Right atrium auricular region (tissue), 2 donors: ENCODE measurements at regions not wholly inside any gene's neighbourhood (a gene's known extent, or its start where the extent isn't known, plus 50 kb on each side); places are given as distances from the start of the nearest gene placed in this dataset.
A peak's percentile ranks its signal among the peaks of the same experiment; 100 is the strongest.

Source experiments
- DNase-seq: peaks from one replicate; pipeline ENCODE4 v3.0.0-alpha.2; 2019; ENCODE audit warnings: low spot score
- H3K27ac ChIP-seq, 2 donors: fragments of 200-600 bp; sonication (generic); 1 replicate in 1 of 2; 2 replicates in 1 of 2; pipeline ENCODE4 v1.5.1; 2016 to 2019
- H3K27me3 ChIP-seq, 2 donors: fragments of 200-600 bp; sonication (generic); one replicate each; pipeline versions ENCODE4 v1.5.1 to v1.6.0; 2017 to 2019
- H3K36me3 ChIP-seq: fragments of 200-600 bp; sonication (generic); one replicate; pipeline ENCODE4 v1.5.1; 2016
- H3K4me1 ChIP-seq, 2 donors: fragments of 200-600 bp; sonication (generic); one replicate each; pipeline versions ENCODE4 v1.5.1 to v1.6.0; 2017 to 2019
- H3K4me3 ChIP-seq, 2 donors: fragments of 200-600 bp; sonication (generic); 1 replicate in 1 of 2; 2 replicates in 1 of 2; pipeline ENCODE4 v1.5.1; 2017 to 2019; ENCODE audit warnings: mild to moderate bottlenecking in 1 of 2, moderate library complexity in 1 of 2
- H3K9me3 ChIP-seq, 2 donors: fragments of 200-600 bp; sonication (generic); one replicate each; pipeline ENCODE4 v1.5.1; 2019
- TF ChIP-seq, protein P1 (sequence below), 2 donors: fragments of 200-600 bp; sonication (generic); IDR thresholded peaks; one replicate each; pipeline ENCODE4 v1.5.1; 2019; ENCODE audit warnings: antibody characterized with exemption in 2 of 2

DNA sequence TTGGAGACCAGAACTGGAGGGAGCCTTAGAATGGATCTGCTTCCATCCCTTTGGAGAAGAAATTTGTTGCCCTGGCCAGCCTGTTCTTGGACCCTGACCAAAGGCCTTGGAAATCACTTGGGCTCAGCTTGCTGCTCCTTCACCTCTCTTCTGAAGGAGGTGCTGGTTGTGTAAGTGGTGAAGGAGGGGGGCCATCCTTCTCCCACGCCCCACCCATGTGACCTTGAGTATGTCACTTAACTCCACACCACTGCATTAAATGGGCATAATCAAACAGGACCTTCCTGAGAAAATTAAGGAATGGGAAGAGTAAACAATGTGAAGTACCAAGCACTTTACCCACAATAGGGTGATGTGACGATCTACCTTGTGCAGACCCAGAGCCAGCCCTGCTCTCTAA, 68.3 kb upstream of the GJB5 start:
- DNase-seq: peak; percentile 48
- Histone ChIP-seq H3K4me3 (no peak overlapping the region), H3K27ac (no peak overlapping the region), H3K4me1 (no peaks in the 10 kb centered on the region), H3K9me3 (peaks cover 0 to 14% of the 10 kb centered on the region in 2 donors), H3K36me3 (no peaks in the 10 kb centered on the region), H3K27me3 (no peaks in the 10 kb centered on the region)
- TF ChIP-seq, protein P1, sequence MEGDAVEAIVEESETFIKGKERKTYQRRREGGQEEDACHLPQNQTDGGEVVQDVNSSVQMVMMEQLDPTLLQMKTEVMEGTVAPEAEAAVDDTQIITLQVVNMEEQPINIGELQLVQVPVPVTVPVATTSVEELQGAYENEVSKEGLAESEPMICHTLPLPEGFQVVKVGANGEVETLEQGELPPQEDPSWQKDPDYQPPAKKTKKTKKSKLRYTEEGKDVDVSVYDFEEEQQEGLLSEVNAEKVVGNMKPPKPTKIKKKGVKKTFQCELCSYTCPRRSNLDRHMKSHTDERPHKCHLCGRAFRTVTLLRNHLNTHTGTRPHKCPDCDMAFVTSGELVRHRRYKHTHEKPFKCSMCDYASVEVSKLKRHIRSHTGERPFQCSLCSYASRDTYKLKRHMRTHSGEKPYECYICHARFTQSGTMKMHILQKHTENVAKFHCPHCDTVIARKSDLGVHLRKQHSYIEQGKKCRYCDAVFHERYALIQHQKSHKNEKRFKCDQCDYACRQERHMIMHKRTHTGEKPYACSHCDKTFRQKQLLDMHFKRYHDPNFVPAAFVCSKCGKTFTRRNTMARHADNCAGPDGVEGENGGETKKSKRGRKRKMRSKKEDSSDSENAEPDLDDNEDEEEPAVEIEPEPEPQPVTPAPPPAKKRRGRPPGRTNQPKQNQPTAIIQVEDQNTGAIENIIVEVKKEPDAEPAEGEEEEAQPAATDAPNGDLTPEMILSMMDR (IDR thresholded peaks at IDR 0.05): no peak

GRCh38 chr1:34688006-34688741, 66.7 kb upstream of the GJB5 start:
- H3K4me3 ChIP-seq: no peak overlapping the region
- peak; percentile 38 for DNase-seq

DNA sequence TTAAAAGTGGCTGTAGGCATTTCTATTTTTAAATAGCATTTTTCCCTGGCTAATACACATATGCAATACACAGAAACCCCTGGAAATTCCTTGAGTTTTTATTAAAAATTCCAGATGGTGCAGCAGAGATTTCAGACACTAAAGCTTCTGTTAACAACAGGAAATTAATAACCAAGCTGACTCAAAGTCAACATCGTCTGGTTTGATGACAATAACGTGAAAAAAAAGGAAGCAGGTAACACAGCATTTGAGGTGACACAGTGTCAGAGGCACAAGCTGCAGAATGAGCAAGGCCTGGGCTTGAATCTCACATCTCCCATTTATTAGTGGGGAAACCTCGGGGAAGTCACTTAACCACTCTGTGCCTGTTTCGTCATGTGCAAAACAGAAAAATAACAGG, 64.6 kb upstream of the GJB5 start:
- Histone ChIP-seq H3K4me1 (no peaks in the 10 kb centered on the region), H3K4me3 (no peak overlapping the region), H3K36me3 (no peaks in the 10 kb centered on the region), H3K9me3 (peaks cover 0 to 19% of the 10 kb centered on the region in 2 donors), H3K27me3 (no peaks in the 10 kb centered on the region), H3K27ac (no peak overlapping the region)
- DNase-seq: peak; percentile 4
- TF ChIP-seq, protein P1 (IDR thresholded peaks at IDR 0.05): no peak

More at GRCh38 chr1:34688006-34688741, 66.7 kb upstream of the GJB5 start:
- no peak overlapping the region for H3K27ac ChIP-seq
- H3K27me3 ChIP-seq: no peaks in the 10 kb centered on the region
- H3K36me3 ChIP-seq: no peaks in the 10 kb centered on the region
- no peaks in the 10 kb centered on the region for H3K4me1 ChIP-seq
- TF ChIP-seq, protein P1 (IDR thresholded peaks at IDR 0.05): no peak
- H3K9me3 ChIP-seq: peaks cover 0 to 14% of the 10 kb centered on the region in 2 donors

- no peaks in the 10 kb centered on the region for H3K27me3 ChIP-seq
- no peaks in the 10 kb centered on the region for H3K36me3 ChIP-seq
- H3K4me3 ChIP-seq: no peak overlapping the region
- peaks cover 0 to 4% of the 10 kb centered on the region in 2 donors for H3K9me3 ChIP-seq
- H3K4me1 ChIP-seq: no peaks in the 10 kb centered on the region
- TF ChIP-seq, protein P1 (IDR thresholded peaks at IDR 0.05): no peak
- H3K27ac ChIP-seq: no peak overlapping the region
- peak; percentile 18 for DNase-seq
Measured at GRCh38 chr1:34693081-34693480, 61.8 kb upstream of the GJB5 start.

DNA sequence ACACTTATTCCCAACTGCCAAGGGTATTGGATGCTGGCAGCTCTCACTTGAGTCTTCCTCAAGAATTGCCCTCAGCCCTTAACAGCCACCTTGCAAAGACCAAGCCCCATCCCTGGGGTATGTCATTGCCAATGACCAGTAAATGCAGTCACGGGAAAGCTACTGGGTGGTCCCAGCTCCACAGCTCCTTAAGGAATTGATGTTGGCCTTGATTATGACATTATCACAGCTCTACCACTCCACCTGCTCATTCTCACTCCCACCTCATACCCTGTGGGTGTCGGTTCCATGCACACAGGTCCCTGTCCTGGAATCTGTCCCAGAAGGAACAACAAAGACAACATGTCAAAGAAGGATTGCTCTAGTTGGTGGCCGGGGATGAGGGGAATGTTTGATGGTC, 60.5 kb upstream of the GJB5 start:
- H3K36me3 ChIP-seq: no peaks in the 10 kb centered on the region
- no peaks in the 10 kb centered on the region for H3K4me1 ChIP-seq
- peak; percentile 1 for DNase-seq
- H3K4me3 ChIP-seq: no peak overlapping the region
- TF ChIP-seq, protein P1 (IDR thresholded peaks at IDR 0.05): no peak
- H3K27ac ChIP-seq: no peak overlapping the region
- no peaks in the 10 kb centered on the region for H3K27me3 ChIP-seq
- H3K9me3 ChIP-seq: peaks cover 0 to 4% of the 10 kb centered on the region in 2 donors

DNA sequence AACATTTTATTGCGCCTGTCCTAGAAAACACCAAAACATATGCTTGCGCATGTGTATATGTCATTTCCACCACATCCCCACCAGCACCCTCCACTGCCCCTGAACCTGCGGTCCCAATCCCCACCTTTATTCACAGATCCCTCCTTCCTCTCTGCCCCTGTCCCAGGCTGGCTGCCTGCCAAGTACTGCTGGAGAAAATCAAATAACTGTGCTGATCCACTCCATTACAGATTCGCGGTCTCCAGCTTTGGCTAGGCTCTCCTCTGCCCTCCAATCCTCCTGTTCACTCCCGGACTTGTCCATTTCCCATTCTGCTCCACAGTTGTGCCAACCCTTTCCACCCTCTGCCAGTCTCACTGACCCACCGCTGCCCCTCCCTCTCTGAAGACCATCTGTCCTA, 59.3 kb upstream of the GJB5 start:
- Histone ChIP-seq H3K27ac (no peak overlapping the region), H3K36me3 (no peaks in the 10 kb centered on the region), H3K27me3 (no peaks in the 10 kb centered on the region), H3K9me3 (peaks cover 0 to 4% of the 10 kb centered on the region in 2 donors), H3K4me3 (no peak overlapping the region), H3K4me1 (no peaks in the 10 kb centered on the region)
- DNase-seq: no peak
- TF ChIP-seq, protein P1 (IDR thresholded peaks at IDR 0.05): no peak
